Astrocyte of the spinal cord (primary cell): ENCODE measurements at regions not wholly inside any gene's neighbourhood (a gene's known extent, or its start where the extent isn't known, plus 50 kb on each side); places are given as distances from the start of the nearest gene placed in this dataset.

Experiments used
- DNase-seq: peaks from one replicate; pipeline ENCODE4 v3.0.0; 2011; ENCODE audit warnings: low read depth, low spot score
- H3K4me3 ChIP-seq: 2 replicates; pipeline ENCODE4 v1.5.1; 2011; ENCODE audit warnings: low read depth, mild to moderate bottlenecking, low read length, moderate library complexity
- CTCF ChIP-seq: IDR thresholded peaks from 2 replicates; pipeline ENCODE4 v1.5.1; 2012; ENCODE audit warnings: low read depth, mild to moderate bottlenecking, low read length, inconsistent platforms
- in situ Hi-C: cut with HindIII; loops from 2 replicates; pipeline ENCODE4 v1.10.0; 2017; ENCODE audit warnings: low sequenced_read_pairs

- no peak overlapping the region for H3K4me3 ChIP-seq
- no peak for DNase-seq
- in situ Hi-C loops, result no loop called here
- no peak for TF ChIP-seq CTCF
Measured at GRCh38 chr11:69940246-69940610, 121.0 kb upstream of the FGF3 start.

GRCh38 chr11:69941546-69942332, 122.5 kb upstream of the FGF3 start:
- TF ChIP-seq CTCF, result no peak
- no peak for DNase-seq
- in situ Hi-C loops, result no loop called here
- H3K4me3 ChIP-seq, result no peak overlapping the region

- no peak for TF ChIP-seq CTCF
- in situ Hi-C loops, result no loop called here
- no peak for DNase-seq
- H3K4me3 ChIP-seq, result no peak overlapping the region
Measured at GRCh38 chr11:69942333-69942820, 123.2 kb upstream of the FGF3 start.

- no peak overlapping the region for H3K4me3 ChIP-seq
- peak; percentile 21 for TF ChIP-seq CTCF
Measured at GRCh38 chr11:69943066-69943465, 123.8 kb upstream of the FGF3 start.

GRCh38 chr11:69943506-69943905, 124.3 kb upstream of the FGF3 start:
- TF ChIP-seq CTCF, result no peak
- in situ Hi-C loops, result no loop called here
- H3K4me3 ChIP-seq, result no peak overlapping the region
- DNase-seq, result no peak

More at GRCh38 chr11:69943066-69943465, 123.8 kb upstream of the FGF3 start:
- no peak for DNase-seq
- in situ Hi-C loops, result no loop called here

GRCh38 chr11:69944146-69944795, 125.1 kb upstream of the FGF3 start:
- no peak overlapping the region for H3K4me3 ChIP-seq
- no peak for TF ChIP-seq CTCF
- DNase-seq, result no peak
- in situ Hi-C loops, result no loop called here
